Thymus (tissue), 11 donors: ENCODE measurements at regions not wholly inside any gene's neighbourhood (a gene's known extent, or its start where the extent isn't known, plus 50 kb on each side); places are given as distances from the start of the nearest gene placed in this dataset.

ENCODE experiments used
- DNase-seq, 9 donors: peaks; one replicate each; pipeline ENCODE4 v3.0.0-alpha.2; 2013; ENCODE audit warnings: low spot score in 9 of 9, low read depth in 6 of 9, missing footprints in 1 of 9
- H3K27ac ChIP-seq, 2 donors: one replicate each; pipeline ENCODE4 v1.5.1; 2013; ENCODE audit warnings: control low read depth in 1 of 2, low read depth in 1 of 2, low read length in 1 of 2, mild to moderate bottlenecking in 1 of 2, moderate library complexity in 1 of 2
- H3K27me3 ChIP-seq, 2 donors: one replicate each; pipeline ENCODE4 v1.5.1; 2013; ENCODE audit warnings: low read length in 1 of 2; ENCODE audit not compliant: control insufficient read depth in 2 of 2, insufficient read depth in 1 of 2
- H3K36me3 ChIP-seq, 2 donors: one replicate each; pipeline ENCODE4 v1.5.1; 2013; ENCODE audit warnings: low read length in 1 of 2, mild to moderate bottlenecking in 1 of 2, moderate library complexity in 1 of 2; ENCODE audit not compliant: control insufficient read depth in 2 of 2, insufficient read depth in 2 of 2
- H3K4me1 ChIP-seq, 2 donors: one replicate each; pipeline ENCODE4 v1.5.1; 2013; ENCODE audit warnings: low read length in 2 of 2; ENCODE audit not compliant: control insufficient read depth in 2 of 2, insufficient read depth in 2 of 2
- H3K4me3 ChIP-seq, 2 donors: one replicate each; pipeline ENCODE4 v1.5.1; 2013; ENCODE audit warnings: low read length in 2 of 2, control low read depth in 1 of 2, mild to moderate bottlenecking in 1 of 2
- H3K9me3 ChIP-seq, 2 donors: one replicate each; pipeline ENCODE4 v1.5.1; 2013; ENCODE audit warnings: low read length in 1 of 2, mild to moderate bottlenecking in 1 of 2; ENCODE audit not compliant: control insufficient read depth in 2 of 2, insufficient read depth in 1 of 2
- WGBS: extraction: QIAGEN DNeasy Blood & Tissue Kit; methylation state at CpG from one replicate; pipeline ENCODE4 v1.1.7; 2013; 5-methylcytosine and 5-hydroxymethylcytosine counted together
- donor health status: healthy.

DNA sequence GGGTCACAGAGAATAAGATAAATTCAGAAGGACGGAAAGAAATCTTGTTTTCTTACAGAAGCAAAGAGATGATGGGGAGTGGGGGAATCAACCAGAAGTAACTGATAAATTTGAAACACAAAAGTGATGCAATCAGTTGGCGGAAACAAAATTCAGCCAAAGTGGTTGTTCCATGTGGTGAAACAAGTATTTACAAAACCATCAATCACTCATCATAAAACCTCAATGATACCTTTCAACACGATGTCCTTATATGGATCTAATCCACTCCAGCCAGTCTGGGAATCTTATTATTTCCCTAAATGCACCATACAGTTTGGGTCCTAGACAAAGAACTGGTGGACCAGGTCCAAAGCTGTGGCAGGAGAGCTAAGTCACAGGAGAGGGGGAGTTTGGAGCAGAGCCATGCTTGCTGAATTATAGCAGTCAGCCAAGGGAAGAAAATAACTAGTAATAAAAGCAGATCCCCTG is 303.8 kb upstream of the LRRC7 start:
- H3K27me3 ChIP-seq: no peaks in the 10 kb centered on the region
- H3K4me3 ChIP-seq: no peak overlapping the region
- DNase-seq: no peak
- no peaks in the 10 kb centered on the region for H3K4me1 ChIP-seq
- 92% methylated on average over 3 of the region's 3 CpGs for WGBS
- H3K36me3 ChIP-seq: no peaks in the 10 kb centered on the region
- H3K9me3 ChIP-seq: no peaks in the 10 kb centered on the region
- H3K27ac ChIP-seq: no peak overlapping the region

DNA sequence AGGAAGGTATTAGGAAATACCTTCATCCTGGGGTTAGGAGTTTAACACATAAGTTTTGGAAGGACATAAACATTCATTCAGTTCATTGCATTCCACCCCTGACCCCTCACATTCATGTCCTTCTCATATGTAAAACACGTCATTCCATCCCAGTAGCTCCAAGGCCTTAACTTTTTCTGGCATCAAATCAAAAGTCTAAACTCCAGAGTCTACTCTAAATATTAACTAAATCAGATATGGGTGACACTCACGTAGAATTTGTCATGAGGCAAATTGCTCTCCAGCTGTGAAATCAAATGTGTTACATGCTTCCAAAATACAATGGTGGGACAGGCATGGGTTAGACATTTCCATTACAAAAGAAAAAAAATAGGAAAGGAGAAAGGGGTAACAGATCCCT is 298.2 kb upstream of the LRRC7 start:
- Histone ChIP-seq H3K27ac (no peak overlapping the region), H3K4me3 (no peak overlapping the region), H3K4me1 (no peaks in the 10 kb centered on the region), H3K9me3 (no peaks in the 10 kb centered on the region), H3K36me3 (no peaks in the 10 kb centered on the region), H3K27me3 (no peaks in the 10 kb centered on the region)
- WGBS: 93% methylated on average over 2 of the region's 2 CpGs
- DNase-seq: no peak

DNA sequence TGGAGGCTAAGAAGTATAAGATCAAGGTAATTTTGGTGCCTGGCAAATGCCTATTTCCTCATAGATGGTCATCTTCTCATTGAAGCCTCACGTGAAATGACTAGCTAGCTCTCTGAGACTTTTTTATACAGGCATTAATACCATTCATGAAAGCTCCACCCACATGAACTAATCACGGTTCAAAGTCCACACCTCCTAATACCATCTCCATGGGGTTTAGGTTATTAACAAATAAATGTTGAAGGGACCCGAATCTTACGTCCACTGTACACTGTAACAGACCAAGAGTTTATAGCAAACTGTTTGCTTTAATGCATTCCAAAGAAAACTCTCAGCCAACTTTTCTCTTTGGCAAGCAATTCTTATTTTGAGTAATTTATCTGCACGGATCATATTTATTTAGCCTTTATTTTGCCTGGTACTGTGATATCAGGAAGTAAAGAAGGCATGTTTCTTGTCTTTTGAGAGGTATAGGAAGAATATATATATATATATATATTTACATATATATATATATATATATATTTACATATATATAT is 296.1 kb upstream of the LRRC7 start:
- no peaks in the 10 kb centered on the region for H3K4me1 ChIP-seq
- 93% methylated on average over 5 of the region's 5 CpGs for WGBS
- no peaks in the 10 kb centered on the region for H3K27me3 ChIP-seq
- H3K9me3 ChIP-seq: no peaks in the 10 kb centered on the region
- no peak for DNase-seq
- no peak overlapping the region for H3K27ac ChIP-seq
- no peaks in the 10 kb centered on the region for H3K36me3 ChIP-seq
- H3K4me3 ChIP-seq: no peak overlapping the region

GRCh38 chr1:69272684-69273083 is 295.0 kb upstream of the LRRC7 start:
- no peaks in the 10 kb centered on the region for H3K4me1 ChIP-seq
- no peak for DNase-seq
- 97% methylated on average over 4 of the region's 4 CpGs for WGBS

DNA sequence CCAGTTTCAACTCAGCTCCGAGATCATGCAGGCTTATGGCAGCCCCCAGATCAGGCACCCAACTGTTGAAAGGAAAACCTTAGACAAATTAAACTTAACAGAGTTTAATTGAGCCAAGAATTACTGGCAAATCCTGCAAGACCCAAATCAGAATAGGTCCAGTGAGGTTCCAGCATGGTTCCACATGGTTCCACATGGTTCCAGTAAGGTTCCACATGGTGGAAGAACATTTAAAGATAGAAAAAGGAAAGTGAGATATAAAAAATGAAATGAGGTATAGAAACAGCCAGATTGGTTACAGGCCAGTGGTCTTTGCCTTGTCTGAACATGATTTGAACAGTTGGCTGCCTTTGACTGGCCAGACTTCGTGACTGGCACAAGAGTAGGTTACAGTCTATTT is 288.8 kb upstream of the LRRC7 start:
- no peak overlapping the region for H3K27ac ChIP-seq
- no peak for DNase-seq
- no peaks in the 10 kb centered on the region for H3K9me3 ChIP-seq
- H3K4me3 ChIP-seq: no peak overlapping the region
- H3K27me3 ChIP-seq: no peaks in the 10 kb centered on the region
- 89% methylated on average over 2 of the region's 2 CpGs for WGBS
- no peaks in the 10 kb centered on the region for H3K36me3 ChIP-seq
- no peaks in the 10 kb centered on the region for H3K4me1 ChIP-seq

More at GRCh38 chr1:69272684-69273083, 295.0 kb upstream of the LRRC7 start:
- H3K36me3 ChIP-seq: no peaks in the 10 kb centered on the region
- no peaks in the 10 kb centered on the region for H3K9me3 ChIP-seq
- no peak overlapping the region for H3K27ac ChIP-seq
- H3K27me3 ChIP-seq: no peaks in the 10 kb centered on the region
- no peak overlapping the region for H3K4me3 ChIP-seq

DNA sequence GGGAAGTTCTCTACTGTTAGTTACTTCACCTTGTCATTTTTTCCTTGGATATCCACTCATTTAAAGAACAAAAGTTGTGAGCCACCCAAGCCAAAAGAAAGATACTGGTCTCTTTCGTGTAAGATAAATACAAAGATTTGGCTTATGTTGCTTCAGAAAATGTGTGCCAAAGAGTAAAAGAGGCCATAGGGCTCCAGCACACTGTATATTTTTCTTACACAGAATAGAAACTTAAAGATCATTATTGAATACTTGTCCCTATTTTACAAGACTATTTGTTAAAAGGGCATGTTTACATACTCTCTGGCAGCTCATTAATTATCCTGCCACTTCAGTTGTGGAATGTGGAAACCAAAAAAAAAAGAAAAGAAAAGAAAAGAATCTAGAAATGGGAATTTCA is 284.2 kb upstream of the LRRC7 start:
- Histone ChIP-seq H3K4me1 (no peaks in the 10 kb centered on the region), H3K36me3 (no peaks in the 10 kb centered on the region), H3K9me3 (no peaks in the 10 kb centered on the region), H3K27ac (no peak overlapping the region), H3K4me3 (no peak overlapping the region), H3K27me3 (no peaks in the 10 kb centered on the region)
- DNase-seq: no peak
- 93% methylated on average over 1 of the region's 1 CpG for WGBS

- 97% methylated on average over 1 of the region's 1 CpG for WGBS
- H3K27me3 ChIP-seq: no peaks in the 10 kb centered on the region
- no peaks in the 10 kb centered on the region for H3K36me3 ChIP-seq
- no peak overlapping the region for H3K27ac ChIP-seq
- H3K4me3 ChIP-seq: no peak overlapping the region
- DNase-seq: no peak
- no peaks in the 10 kb centered on the region for H3K4me1 ChIP-seq
- no peaks in the 10 kb centered on the region for H3K9me3 ChIP-seq
Observed at GRCh38 chr1:69284508-69284907, 283.2 kb upstream of the LRRC7 start.

- Histone ChIP-seq H3K4me3 (no peak overlapping the region), H3K36me3 (no peaks in the 10 kb centered on the region), H3K27ac (no peak overlapping the region), H3K27me3 (no peaks in the 10 kb centered on the region), H3K4me1 (no peaks in the 10 kb centered on the region), H3K9me3 (no peaks in the 10 kb centered on the region)
- 84% methylated on average over 5 of the region's 5 CpGs for WGBS
- DNase-seq: no peak
Observed at GRCh38 chr1:69288416-69288815, 279.3 kb upstream of the LRRC7 start.

DNA sequence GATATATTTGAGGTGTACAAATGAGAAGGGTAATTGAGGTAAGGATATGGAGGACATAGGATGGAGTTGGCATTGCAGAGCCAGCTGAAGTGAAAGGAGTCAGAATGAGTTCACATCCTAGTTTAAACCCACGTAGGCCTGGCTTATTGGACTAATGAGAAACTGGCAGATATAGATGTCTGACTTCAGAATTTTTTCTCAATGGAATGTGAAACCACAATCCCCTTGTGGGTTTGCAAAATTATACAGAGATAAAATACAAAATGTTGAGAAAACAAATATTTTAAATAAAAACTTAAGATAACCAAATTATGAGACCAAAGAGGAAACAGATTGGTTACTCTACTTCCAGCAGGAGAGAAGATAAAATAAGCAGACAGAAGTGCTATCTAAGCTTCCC is 277.4 kb upstream of the LRRC7 start:
- no peaks in the 10 kb centered on the region for H3K9me3 ChIP-seq
- H3K4me3 ChIP-seq: no peak overlapping the region
- no peak overlapping the region for H3K27ac ChIP-seq
- no peak for DNase-seq
- H3K36me3 ChIP-seq: no peaks in the 10 kb centered on the region
- no peaks in the 10 kb centered on the region for H3K4me1 ChIP-seq
- 34% methylated on average over 1 of the region's 1 CpG for WGBS
- H3K27me3 ChIP-seq: no peaks in the 10 kb centered on the region

DNA sequence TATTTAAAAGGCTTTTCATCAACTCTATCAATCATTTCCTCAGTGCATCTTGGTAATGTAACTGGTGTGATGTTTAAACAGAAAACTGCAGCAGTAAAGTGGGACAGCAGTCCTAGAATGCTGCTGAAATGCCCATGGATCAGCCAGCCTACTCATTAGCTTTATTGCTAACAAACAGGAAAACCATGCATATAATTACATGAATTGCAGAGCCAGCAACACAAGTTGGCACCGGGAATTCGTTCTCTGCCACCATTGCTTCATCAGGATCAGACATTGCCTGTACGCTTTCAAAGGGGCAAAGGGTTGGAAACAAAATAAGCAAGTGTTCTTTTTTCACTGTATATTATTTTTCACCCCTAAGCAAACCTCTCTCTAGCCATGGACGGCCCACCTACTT is 276.2 kb upstream of the LRRC7 start:
- H3K4me1 ChIP-seq: no peaks in the 10 kb centered on the region
- DNase-seq: no peak
- no peak overlapping the region for H3K4me3 ChIP-seq
- 94% methylated on average over 4 of the region's 4 CpGs for WGBS
- H3K36me3 ChIP-seq: no peaks in the 10 kb centered on the region
- no peaks in the 10 kb centered on the region for H3K27me3 ChIP-seq
- no peaks in the 10 kb centered on the region for H3K9me3 ChIP-seq
- no peak overlapping the region for H3K27ac ChIP-seq
